Retinal pigment epithelial cell (primary cell): ENCODE measurements at regions not wholly inside any gene's neighbourhood (a gene's known extent, or its start where the extent isn't known, plus 50 kb on each side); places are given as distances from the start of the nearest gene placed in this dataset.

Experiments
- DNase-seq: peaks from one replicate; pipeline ENCODE4 v3.0.0-alpha.2; 2010; ENCODE audit warnings: low read depth
- H3K4me3 ChIP-seq: 2 replicates; pipeline ENCODE4 v1.5.1; 2011; ENCODE audit warnings: mild to moderate bottlenecking, low read length, control low read depth, moderate library complexity
- CTCF ChIP-seq: conservative IDR thresholded peaks from 2 replicates; pipeline ENCODE4 v1.5.1; 2011; ENCODE audit warnings: low read depth, low read length, control low read depth, inconsistent platforms

GRCh38 chr12:58341791-58342190 lies 400.4 kb downstream of the ATP23 start:
- no peak for TF ChIP-seq CTCF
- no peak overlapping the region for H3K4me3 ChIP-seq
- DNase-seq, result no peak

GRCh38 chr12:58342736-58343135 lies 401.4 kb downstream of the ATP23 start:
- no peak overlapping the region for H3K4me3 ChIP-seq
- DNase-seq, result no peak
- TF ChIP-seq CTCF, result no peak

GRCh38 chr12:58346032-58346632 lies 404.8 kb downstream of the ATP23 start:
- peak; percentile 75 for TF ChIP-seq CTCF
- DNase-seq, result no peak
- H3K4me3 ChIP-seq, result no peak overlapping the region

GRCh38 chr12:58347188-58347587 lies 405.8 kb downstream of the ATP23 start:
- H3K4me3 ChIP-seq, result no peak overlapping the region
- no peak for TF ChIP-seq CTCF
- DNase-seq, result no peak

GRCh38 chr12:58347691-58348090 lies 406.3 kb downstream of the ATP23 start:
- DNase-seq, result no peak
- no peak for TF ChIP-seq CTCF
- H3K4me3 ChIP-seq, result no peak overlapping the region

- H3K4me3 ChIP-seq, result no peak overlapping the region
Observed at GRCh38 chr12:58349161-58349560, 407.8 kb downstream of the ATP23 start.

GRCh38 chr12:58356794-58357193 lies 415.4 kb downstream of the ATP23 start:
- H3K4me3 ChIP-seq, result no peak overlapping the region
- TF ChIP-seq CTCF, result no peak
- no peak for DNase-seq

More at GRCh38 chr12:58349161-58349560, 407.8 kb downstream of the ATP23 start:
- DNase-seq, result no peak
- TF ChIP-seq CTCF, result no peak
